Loucy (cell line): ENCODE measurements at regions not wholly inside any gene's neighbourhood (a gene's known extent, or its start where the extent isn't known, plus 50 kb on each side); places are given as distances from the start of the nearest gene placed in this dataset.

Experiments
- EZH2phosphoT487 ChIP-seq: fragments of 200-600 bp; IDR thresholded peaks from 2 replicates; pipeline ENCODE4 v1.6.1; 2018; ENCODE audit warnings: antibody characterized with exemption, mild to moderate bottlenecking, moderate library complexity, borderline replicate concordance
- TF ChIP-seq, protein P1 (sequence below): fragments of 200-600 bp; sonication (generic); conservative IDR thresholded peaks from 2 replicates; pipeline ENCODE4 v1.5.1; 2014; ENCODE audit warnings: mild to moderate bottlenecking, antibody characterized with exemption, low read length

DNA sequence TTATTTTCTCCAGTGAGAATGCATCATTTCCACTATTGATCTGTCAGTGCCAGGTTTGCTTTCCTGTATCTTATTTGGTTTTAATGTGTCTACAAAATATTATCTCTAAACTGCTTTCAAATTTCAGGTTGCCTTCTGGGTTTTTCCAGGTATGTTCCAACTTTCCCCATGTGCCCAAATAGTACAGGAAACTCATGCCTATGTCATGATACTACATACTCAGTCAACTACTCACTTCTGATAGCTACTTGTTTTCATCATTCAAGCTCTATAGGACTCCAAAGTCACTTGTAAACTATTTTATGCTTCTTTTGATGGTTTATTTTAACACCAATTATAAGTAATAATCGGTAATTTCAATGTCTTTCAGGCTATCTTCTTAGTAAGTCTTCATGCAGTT is 134.8 kb upstream of the TTC14 start:
- TF ChIP-seq, protein P1, sequence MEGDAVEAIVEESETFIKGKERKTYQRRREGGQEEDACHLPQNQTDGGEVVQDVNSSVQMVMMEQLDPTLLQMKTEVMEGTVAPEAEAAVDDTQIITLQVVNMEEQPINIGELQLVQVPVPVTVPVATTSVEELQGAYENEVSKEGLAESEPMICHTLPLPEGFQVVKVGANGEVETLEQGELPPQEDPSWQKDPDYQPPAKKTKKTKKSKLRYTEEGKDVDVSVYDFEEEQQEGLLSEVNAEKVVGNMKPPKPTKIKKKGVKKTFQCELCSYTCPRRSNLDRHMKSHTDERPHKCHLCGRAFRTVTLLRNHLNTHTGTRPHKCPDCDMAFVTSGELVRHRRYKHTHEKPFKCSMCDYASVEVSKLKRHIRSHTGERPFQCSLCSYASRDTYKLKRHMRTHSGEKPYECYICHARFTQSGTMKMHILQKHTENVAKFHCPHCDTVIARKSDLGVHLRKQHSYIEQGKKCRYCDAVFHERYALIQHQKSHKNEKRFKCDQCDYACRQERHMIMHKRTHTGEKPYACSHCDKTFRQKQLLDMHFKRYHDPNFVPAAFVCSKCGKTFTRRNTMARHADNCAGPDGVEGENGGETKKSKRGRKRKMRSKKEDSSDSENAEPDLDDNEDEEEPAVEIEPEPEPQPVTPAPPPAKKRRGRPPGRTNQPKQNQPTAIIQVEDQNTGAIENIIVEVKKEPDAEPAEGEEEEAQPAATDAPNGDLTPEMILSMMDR, result no peak
- TF ChIP-seq EZH2phosphoT487, result no peak
